HG03457 (cell line): ENCODE measurements at regions not wholly inside any gene's neighbourhood (a gene's known extent, or its start where the extent isn't known, plus 50 kb on each side); places are given as distances from the start of the nearest gene placed in this dataset.

Source experiments
- ATAC-seq: cut with Tn5 transposase; IDR thresholded peaks from one replicate; pipeline ENCODE4 v1.9.1; 2021; ENCODE audit warnings: moderate number of reproducible peaks; ENCODE audit not compliant: unreplicated experiment

- ATAC-seq, result no peak
Measured at GRCh38 chr2:35378791-35379190, 976.8 kb upstream of the CRIM1 start.

- no peak for ATAC-seq
Measured at GRCh38 chr2:35374845-35375244, 980.7 kb upstream of the CRIM1 start.

GRCh38 chr2:35365859-35366258 lies 989.7 kb upstream of the CRIM1 start:
- ATAC-seq, result no peak

GRCh38 chr2:35356332-35356731 lies 999.2 kb upstream of the CRIM1 start:
- ATAC-seq, result no peak

- ATAC-seq, result no peak
Measured at GRCh38 chr2:35355056-35355455, 1000.5 kb upstream of the CRIM1 start.

- ATAC-seq, result no peak
Measured at GRCh38 chr2:35347561-35347960, 1008.0 kb upstream of the CRIM1 start.

GRCh38 chr2:35343135-35343534 lies 1012.4 kb upstream of the CRIM1 start:
- ATAC-seq, result no peak

GRCh38 chr2:35339211-35339610 lies 1016.4 kb upstream of the CRIM1 start:
- ATAC-seq, result no peak

GRCh38 chr2:35337922-35338321 lies 1017.7 kb upstream of the CRIM1 start:
- ATAC-seq, result no peak

- no peak for ATAC-seq
Measured at GRCh38 chr2:35314049-35314448, 1041.5 kb upstream of the CRIM1 start.

GRCh38 chr2:35301369-35301768 lies 1054.2 kb upstream of the CRIM1 start:
- no peak for ATAC-seq

- ATAC-seq, result no peak
Measured at GRCh38 chr2:35298493-35298892, 1057.1 kb upstream of the CRIM1 start.

- ATAC-seq, result no peak
Measured at GRCh38 chr2:35297403-35297802, 1058.2 kb upstream of the CRIM1 start.

- no peak for ATAC-seq
Measured at GRCh38 chr2:35294636-35295263, 1060.8 kb upstream of the CRIM1 start.

GRCh38 chr2:35293261-35293660 lies 1062.3 kb upstream of the CRIM1 start:
- no peak for ATAC-seq

- no peak for ATAC-seq
Measured at GRCh38 chr2:35292199-35292598, 1063.4 kb upstream of the CRIM1 start.

GRCh38 chr2:35281702-35282101 lies 1073.9 kb upstream of the CRIM1 start:
- ATAC-seq, result no peak

GRCh38 chr2:35255826-35256225 lies 1099.8 kb upstream of the CRIM1 start:
- ATAC-seq, result no peak

- no peak for ATAC-seq
Measured at GRCh38 chr2:35251156-35251555, 1104.4 kb upstream of the CRIM1 start.

GRCh38 chr2:35246702-35247101 lies 1108.9 kb upstream of the CRIM1 start:
- no peak for ATAC-seq

- no peak for ATAC-seq
Measured at GRCh38 chr2:35228584-35228983, 1127.0 kb upstream of the CRIM1 start.

- no peak for ATAC-seq
Measured at GRCh38 chr2:35220461-35220860, 1135.1 kb upstream of the CRIM1 start.

- ATAC-seq, result no peak
Measured at GRCh38 chr2:35204881-35205280, 1150.7 kb upstream of the CRIM1 start.
